GM19025 (cell line): ENCODE measurements at regions not wholly inside any gene's neighbourhood (a gene's known extent, or its start where the extent isn't known, plus 50 kb on each side); places are given as distances from the start of the nearest gene placed in this dataset.
A peak's percentile ranks its signal among the peaks of the same experiment; 100 is the strongest.

Experiments
- ATAC-seq: cut with Tn5 transposase; IDR thresholded peaks from one replicate; pipeline ENCODE4 v1.9.1; 2021; ENCODE audit warnings: mild to moderate bottlenecking, low read depth, moderate library complexity; ENCODE audit not compliant: unreplicated experiment

DNA sequence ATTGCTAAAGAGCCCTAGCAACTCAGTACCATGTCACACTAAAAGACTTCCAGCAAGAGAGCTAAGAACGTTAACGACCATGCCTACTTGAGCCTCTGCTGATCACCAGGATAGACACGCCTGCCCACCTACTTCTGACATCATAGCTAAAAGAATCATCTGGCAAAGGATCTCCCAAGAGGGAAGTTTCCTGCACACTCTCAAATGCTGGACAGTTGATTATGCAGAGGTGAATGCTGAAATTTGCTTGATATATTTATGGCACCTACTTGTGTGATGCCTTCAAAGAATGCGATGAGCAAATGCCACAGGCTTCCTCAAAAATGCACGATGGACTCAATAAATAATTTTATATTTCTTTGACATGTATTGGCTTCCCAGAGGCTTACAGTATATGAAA is 113.6 kb downstream of the GALC start:
- no peak for ATAC-seq

DNA sequence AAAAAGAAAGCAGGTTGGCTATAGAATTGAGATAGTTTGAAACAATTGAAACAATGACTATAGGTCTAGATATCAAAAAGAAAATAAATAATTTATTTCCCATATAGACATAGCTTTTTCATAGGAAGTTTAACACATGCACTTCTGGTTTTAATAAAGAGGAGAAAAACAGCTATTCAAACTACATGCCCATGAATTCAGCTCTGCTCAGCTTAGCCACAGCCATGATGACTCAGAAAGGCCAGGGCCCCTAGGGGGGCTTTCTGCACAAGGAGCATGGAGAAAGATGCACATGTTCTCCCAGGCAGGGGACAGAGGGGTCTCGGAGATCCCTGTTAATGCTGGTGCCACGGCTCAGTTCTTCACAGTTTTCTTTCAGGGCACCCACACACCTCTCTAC is 114.0 kb downstream of the GALC start:
- ATAC-seq = no peak

DNA sequence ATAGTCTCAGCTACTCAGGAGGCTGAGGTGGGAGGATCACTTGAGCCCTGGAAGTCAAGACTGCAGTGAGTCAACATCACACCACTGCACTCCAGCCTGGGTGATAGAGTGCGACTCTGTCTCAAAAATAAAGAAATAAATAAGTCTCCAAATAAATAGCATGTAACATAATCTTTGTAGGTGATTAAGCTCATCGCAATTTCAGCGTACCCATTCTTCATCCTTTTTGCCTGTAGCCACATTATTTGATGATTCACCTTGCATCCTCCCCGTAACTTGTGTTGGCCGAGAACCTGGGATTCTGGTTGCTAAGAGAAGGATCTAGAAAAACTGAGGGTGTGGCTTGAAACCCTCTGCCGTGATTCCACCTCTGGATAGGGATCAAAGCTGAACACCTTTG is 115.1 kb downstream of the GALC start:
- no peak for ATAC-seq

DNA sequence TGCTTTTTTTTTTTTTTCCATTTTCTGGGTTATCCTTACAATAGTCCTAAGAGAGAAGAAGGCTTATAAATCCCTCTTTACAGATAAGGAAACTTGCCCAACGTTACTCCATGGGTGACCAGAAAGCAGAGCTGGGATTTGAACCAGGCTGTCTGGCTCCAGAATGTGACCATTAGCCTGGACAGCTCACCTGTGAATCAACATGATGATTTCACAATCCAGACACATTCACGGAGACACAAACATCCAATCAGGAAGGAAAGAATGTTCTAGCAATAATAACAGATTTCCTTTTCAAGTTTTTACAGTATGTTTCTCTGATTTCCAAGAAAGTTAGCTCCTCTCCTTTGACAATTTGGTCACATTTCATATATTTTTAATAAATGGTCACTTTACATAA is 118.3 kb downstream of the GALC start:
- no peak for ATAC-seq

DNA sequence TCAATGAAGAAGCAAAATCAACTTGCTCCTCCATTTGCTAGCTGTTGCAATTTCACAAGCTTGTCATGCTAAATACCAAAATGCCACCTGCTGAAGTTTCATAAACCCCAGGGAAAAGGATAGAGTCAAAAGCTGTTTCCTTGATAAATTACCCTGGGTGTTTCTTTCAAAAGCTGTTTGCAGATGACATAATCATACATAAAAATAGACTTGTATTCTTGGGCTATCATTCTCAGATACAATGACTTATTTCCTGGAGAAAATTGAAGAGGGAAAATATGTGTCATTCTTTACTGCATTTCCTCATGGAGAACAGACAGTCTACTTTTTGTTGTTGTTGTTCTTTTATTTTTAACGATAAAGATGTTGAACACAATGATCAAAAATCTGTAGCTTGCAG is 119.2 kb downstream of the GALC start:
- ATAC-seq = no peak

DNA sequence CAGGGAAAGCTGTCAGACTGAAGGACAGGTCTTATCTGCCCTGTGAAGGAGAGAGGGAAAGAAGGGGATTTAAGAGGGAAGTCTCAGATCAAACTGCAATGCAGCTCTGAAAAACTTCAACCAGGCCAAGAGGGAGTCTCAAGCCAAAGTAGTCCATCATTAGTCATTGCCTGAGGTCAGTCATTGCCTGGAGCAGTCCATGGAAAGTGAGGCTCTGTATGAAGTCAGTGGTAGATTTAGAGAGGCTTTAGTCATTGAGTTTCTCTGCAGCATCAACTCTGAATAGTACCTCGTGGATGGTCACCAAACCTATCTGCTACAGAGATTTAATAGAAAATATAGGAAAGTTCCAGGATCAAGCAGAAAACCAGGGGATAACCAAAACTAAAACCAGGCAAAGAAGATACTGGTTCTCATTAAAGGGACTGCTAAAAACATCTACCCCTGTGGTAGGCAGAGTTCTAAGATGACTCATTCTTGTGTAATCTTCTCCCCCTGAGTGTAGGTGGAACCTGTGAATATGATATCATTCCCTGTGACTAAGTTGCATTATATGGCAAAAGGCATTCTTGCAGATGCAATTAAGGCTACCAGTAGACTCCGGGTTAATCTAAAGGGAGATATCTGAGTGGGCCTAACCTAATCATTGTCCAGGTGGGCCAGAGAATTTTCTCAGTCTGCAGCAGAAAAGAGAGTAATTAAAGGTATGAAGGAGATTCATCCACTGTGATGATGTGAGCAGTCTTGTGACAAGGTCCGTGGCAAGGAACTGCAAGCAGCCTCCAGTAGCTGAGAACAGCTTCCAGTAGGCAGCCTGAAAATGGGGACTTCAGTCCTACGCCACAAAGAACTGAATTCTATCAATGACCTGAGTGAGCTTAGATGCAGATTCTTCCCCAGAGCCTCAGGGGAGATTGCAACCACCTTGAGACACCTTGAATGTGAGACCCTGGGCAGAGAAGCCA is 123.1 kb downstream of the GALC start:
- peak; percentile 65 for ATAC-seq

DNA sequence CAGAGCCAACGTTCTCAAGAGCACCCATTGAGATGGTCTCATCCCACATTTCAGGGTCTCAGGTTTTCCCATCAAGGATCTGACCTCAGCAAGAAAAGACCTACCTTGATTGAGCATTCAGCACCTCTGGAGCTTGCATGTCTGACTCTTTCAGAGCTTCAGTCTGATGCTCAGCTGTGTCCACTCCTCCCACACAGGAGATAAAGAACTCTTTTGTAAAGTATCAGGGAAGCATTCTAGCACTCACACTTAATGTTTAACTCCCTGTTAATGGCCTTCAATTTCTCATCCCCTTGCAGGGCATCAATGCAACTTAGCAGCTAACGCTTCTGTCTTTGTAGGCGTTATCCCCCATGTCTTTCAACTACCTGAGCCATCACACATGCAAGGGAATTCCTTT is 124.1 kb downstream of the GALC start:
- no peak for ATAC-seq

DNA sequence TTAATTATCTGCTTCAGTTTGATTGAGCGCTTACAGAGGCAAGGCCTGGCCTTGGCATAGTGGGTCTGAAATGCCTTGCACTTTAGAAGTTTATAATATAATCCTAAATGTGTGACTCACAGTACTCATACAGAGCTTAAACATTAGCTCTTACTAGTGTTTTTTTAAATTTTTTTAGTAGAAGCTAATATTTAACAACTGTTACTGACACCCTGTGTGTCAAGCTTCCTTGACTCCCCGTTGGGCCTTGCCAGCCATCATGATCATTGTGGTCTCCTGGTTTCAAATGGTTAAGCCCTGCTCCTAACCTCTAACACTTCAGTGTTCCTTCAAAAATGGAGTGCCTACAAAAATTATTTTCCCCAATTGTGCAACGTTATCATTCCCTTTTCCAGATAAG is 126.9 kb downstream of the GALC start:
- no peak for ATAC-seq

DNA sequence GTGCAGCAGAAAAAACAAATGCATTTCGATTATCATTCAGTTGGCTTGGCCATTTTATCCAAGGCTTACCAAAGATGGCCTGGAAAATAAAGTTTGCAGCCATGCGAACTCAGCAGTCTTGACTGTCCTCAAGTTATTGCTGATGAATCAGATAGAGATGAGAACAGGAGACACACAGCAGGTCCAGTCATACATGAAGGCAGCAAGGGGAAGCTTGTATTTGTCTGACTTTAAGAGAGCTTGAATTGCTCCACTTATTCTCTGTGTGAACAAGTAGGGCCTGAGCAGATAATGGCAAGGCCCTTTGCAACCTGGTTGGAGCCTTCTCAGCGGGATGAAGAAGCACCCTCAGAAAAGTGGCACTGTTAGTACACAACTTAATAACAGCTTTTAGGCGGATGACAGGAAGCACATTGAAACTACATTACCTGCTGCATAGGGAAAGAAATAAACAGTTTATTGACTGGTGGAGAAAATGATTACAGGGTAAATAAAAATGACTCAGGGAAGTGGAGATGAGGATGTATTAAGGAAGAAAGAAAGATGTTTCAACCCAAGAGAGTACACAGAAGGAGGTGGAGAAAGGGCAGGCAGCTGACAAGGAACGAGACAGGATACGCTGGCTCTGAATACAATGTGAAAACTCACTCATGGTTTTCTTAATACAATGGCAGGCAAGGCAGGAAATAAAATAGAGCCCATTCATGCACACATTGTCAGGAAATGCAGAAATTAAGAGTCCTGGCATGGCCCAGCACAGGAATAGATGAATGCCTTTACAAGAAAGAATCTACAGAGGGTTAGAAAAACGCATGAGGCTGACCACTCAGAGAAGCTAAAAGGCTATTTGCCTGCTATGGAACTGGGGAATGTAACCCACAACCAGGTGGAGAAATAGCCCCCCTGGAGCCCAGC is 128.4 kb downstream of the GALC start:
- no peak for ATAC-seq

DNA sequence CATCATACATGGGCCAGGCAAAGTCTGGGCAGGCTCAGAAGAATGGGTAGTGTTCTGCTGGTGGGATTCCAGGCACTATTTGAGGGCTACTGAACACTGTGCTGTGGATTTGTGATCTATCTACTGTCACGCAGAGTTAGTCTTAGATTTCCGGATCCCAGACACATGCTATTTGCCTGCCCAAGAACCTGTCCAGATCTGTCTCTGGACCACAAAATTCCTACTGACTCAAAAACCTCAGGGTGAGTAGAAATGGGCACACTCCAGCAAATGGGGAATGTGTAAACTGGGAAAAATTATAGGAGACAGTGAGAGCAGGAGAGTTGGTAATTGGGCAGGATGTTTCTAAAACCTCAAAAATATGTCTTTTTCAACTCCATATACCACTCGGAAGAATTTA is 129.9 kb downstream of the GALC start:
- ATAC-seq = no peak

DNA sequence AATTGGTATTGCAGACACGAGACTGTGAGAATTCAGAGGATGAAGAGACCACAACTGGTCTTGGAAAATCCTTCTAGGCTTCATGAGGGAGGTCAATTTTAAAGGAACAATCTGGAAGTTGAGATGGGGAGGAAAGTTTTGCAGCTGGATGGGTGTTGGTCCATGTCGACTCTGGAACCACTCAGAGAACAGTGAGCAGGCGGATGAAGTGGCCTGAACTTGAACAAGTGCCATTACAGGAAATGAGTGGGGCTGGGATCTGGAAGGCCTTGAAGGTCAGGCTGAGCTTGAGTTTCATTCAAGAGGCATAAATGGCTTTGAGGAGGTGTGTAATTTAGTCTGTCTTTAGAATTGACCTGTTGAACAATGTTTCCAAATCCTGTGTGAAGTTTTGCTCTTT is 140.9 kb downstream of the GALC start:
- ATAC-seq = no peak

DNA sequence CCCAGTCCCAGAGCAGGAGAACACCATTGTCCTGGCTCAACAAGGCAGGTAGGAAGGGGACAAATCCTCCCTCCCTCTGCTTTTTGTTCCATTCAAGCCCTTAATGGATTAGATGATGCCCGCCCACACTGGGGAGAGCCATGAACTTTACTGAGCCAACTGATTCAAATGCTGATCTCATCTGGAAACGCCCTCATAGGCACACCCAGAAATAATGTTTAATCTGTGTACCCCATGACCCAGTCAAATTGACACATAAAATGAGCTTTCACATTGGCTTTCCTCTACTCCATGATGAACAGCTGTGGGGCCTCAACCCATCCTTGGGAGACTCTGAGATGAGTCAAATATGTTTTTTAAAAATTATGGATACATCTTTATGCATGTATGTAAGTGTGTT is 141.8 kb downstream of the GALC start:
- ATAC-seq = no peak

DNA sequence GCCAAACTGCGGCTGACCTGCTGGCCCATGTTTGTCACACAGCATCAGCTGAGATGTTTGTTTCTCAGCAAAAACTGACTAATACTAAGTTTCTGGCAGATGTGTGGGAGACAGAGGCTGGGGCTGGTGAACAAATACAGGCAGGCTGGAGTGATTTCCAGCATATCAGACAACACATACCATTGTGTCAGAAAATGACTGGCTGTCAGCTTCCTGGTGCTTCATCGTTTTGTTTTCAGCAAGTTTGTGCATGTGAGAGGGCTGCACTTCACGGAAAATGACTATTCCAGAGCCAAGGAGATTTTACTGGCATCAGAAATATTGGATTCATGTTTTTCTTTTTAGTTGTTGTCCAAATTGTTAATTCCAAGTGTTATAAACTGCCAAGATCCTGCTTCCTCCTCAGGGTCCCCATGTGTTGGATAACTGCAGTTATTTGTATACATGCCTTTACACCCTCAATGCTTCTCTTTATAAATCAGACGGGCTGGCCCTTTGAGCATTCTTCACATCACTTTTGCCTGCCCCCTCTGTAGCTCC is 145.7 kb downstream of the GALC start:
- no peak for ATAC-seq

DNA sequence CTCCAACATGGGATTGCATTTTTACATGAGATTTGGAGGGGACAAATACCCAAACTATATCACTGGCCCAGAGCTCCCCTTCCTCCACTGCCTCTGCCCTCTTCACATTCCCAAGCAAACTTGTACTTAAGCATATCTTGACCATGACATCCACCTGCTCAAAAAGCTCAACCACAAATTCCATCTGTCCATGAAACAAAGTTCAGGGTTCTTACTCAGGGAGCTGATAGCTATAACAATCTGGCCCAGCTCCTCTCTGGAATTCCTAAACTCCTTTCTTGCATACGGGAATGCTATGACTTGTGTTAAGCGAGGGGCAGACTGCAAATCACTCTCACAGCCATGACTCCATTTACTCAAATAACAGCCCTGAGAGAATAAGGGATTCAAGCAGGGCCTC is 152.1 kb downstream of the GALC start:
- ATAC-seq = no peak

DNA sequence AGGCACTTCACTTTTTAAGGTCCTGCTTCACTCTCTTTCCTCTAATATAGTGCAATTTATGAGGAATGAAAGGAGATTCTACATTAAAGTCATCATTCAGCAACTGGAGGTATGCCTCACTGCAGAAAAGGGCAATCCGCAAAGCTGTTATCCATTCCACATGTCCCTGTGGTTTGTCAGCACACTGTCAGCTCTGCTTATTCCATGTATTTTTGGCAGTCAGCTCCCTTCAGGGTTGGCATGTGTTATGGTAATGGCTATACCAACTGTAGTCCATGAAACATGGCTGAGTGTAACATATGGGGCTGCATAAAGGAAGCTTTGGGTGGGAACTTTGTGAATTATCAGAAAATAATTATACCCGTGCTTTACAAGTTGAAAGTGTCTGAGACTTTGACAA is 154.1 kb downstream of the GALC start:
- no peak for ATAC-seq

DNA sequence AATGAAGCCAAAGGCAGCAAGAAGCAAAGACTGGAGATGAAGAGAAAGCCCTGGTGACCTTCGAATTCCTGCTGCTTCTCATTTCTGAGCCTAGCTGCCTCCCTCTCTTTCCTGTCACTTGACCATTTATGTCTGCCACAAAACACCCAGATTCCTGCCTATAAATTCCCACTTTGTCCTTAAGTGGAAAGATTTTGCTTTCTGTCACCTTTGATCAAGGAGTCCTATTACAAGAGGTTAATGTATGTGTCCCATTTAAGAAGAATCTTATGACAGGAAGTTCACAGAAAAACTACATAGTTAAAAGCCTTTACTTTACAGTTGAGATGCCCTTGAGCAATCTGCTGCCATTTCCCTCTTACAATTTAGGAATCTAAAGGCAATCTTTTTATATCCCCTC is 155.7 kb downstream of the GALC start:
- ATAC-seq = no peak

DNA sequence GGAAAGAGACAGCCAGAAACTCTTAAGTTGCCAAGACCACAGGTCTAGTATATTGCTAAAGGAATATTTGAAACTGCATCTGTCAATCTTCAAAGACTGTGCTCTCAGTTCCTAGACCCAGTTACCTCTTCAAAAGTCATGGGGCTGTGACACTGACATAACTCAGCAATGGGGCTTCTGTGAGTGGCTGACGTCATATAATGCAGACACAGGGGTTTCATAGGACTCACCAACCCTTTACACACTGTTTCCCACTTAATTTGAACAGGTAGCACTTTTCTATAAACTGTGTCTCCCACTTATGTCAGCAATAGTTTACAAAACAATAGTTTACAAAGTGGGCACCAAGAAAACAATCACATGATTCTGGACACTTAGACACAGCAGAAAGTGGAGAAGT is 158.4 kb downstream of the GALC start:
- ATAC-seq = no peak

DNA sequence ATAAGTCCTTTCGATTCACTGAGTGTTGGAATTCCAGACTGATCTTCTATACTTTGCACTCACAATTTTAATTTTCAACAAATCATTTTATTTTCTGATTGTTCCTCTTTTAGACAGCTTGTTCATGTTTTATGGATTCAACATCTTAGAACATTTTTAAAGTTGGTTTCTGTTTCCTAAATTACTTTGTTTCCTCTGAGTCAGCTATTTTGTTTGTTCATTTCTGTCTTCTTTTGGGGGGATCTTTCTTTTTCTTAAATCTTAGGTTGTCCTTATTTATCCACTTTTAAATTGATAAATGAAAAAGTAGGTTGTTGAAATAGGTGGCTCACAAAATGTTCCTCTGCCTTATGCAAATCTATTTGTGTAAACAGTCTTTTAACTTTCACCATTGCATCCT is 160.0 kb downstream of the GALC start:
- no peak for ATAC-seq

DNA sequence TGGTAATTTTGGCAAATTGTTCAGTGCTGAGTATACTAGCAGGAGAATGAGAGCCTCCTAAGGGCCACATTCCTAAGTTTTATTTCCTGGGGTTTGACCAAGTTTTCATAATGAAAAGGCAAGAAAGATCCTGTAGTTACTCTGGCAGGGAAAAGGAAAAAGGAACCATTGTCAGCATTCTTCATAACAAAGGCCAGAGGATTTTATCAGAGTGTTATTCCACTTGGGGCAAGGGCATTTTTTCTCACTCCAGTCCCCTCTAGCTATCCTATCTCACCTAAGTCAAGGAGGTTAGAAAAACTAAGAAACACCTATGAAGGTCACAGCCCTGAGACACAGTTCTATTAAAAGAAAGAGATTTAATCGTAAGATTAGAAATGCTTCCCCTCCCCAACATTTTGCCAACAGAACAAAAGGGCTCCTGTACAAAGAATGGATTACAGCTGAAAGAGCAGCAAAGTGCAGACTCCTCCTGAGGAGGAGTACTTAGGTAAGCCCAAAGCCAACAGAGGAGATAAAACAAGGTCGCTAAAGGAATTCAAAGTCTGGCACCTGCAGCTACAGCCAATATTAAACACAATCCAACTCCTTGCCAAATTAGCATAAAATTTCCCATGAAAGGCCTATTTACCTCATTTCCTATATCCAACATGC is 162.4 kb downstream of the GALC start:
- ATAC-seq = no peak

DNA sequence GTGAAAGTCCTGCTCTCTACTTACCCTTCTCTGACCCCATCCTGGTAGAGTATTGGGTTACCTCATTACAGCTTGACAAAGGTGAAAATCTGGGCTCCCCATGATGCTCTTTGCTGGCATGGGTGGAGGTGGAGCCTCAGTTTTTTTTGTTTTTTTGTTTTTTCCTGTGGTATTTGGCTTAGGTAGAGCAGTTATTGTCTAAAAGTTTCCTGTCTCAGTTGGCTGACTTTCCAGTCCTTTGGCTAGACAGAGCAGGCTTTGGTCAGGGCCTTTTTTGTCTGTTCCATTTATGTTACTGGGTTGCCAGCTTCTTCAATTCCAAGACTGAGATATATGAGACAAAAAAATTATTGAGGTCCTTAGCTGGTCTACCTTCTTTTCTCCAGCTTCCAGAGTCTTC is 163.4 kb downstream of the GALC start:
- no peak for ATAC-seq

DNA sequence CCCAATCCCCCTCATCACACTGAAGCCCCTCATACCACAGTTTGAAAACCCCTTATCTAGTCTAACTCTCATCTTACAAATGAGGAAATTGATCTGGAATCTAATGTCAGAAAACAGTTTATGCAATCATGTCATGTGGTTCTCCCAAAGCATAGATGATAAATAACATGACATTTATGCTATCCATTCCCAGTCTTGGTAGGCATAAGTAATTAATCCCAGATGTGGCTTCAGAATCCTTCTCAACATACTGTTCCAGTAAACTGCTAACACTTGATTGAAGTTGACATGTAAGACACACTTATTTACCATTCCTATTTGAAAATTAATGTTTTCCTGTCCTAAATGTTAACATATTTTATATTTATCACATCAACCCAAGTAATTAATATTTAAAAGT is 168.7 kb downstream of the GALC start:
- ATAC-seq = no peak
